ENCODE measurements at regions not wholly inside any gene's neighbourhood (a gene's known extent, or its start where the extent isn't known, plus 50 kb on each side); places are given as distances from the start of the nearest gene placed in this dataset.
"Not testable (repeated sequence)": the region's sequence is repeated elsewhere in the genome, so short reads cannot be mapped to it uniquely, and the experiment has no call there.

- no peak overlapping the region for H3K27ac ChIP-seq (ENCODE audit: low read length)
- DNase-seq = no peak
Observed at GRCh38 chr4:112735474-112735951, 98.6 kb downstream of the LARP7 start.

GRCh38 chr4:112736718-112737135 is 99.8 kb downstream of the LARP7 start:
- Histone ChIP-seq H3K9ac (ENCODE audit: low read length) (no peak overlapping the region), H3K9me2 (replicated peaks; ENCODE audit: insufficient read depth, low read length) (no peaks in the 10 kb centered on the region), H3K4me2 (ENCODE audit: low read depth, low read length, poor library complexity, severe bottlenecking) (no peak overlapping the region), H3K9me3 (ENCODE audit: low read length) (no peaks in the 10 kb centered on the region), H3K4me1 (ENCODE audit: low read length) (no peaks in the 10 kb centered on the region), H3K27me3 (ENCODE audit: low read length) (no peaks in the 10 kb centered on the region), H3K27ac (ENCODE audit: low read length) (no peak overlapping the region), H4K20me1 (ENCODE audit: insufficient read depth, low read depth, low read length) (no peaks in the 10 kb centered on the region), H2AFZ (ENCODE audit: low read length) (no peak overlapping the region), H3K4me3 (ENCODE audit: low read length) (no peak overlapping the region), H3K36me3 (ENCODE audit: insufficient read depth, low read length) (no peaks in the 10 kb centered on the region), H3K79me2 (ENCODE audit: low read length) (no peaks in the 10 kb centered on the region)
- DNase-seq = no peak

More at GRCh38 chr4:112735474-112735951, 98.6 kb downstream of the LARP7 start:
- H3K27me3 ChIP-seq (ENCODE audit: low read length) = no peaks in the 10 kb centered on the region
- H4K20me1 ChIP-seq (ENCODE audit: insufficient read depth, low read depth, low read length) = no peaks in the 10 kb centered on the region
- H2AFZ ChIP-seq (ENCODE audit: low read length) = no peak overlapping the region
- no peak overlapping the region for H3K9ac ChIP-seq (ENCODE audit: low read length)
- no peaks in the 10 kb centered on the region for H3K79me2 ChIP-seq (ENCODE audit: low read length)
- no peak overlapping the region for H3K4me2 ChIP-seq (ENCODE audit: low read depth, low read length, poor library complexity, severe bottlenecking)
- no peak overlapping the region for H3K4me3 ChIP-seq (ENCODE audit: low read length)
- H3K9me3 ChIP-seq (ENCODE audit: low read length) = no peaks in the 10 kb centered on the region
- H3K36me3 ChIP-seq (ENCODE audit: insufficient read depth, low read length) = no peaks in the 10 kb centered on the region
- no peaks in the 10 kb centered on the region for H3K9me2 ChIP-seq (replicated peaks; ENCODE audit: insufficient read depth, low read length)
- H3K4me1 ChIP-seq (ENCODE audit: low read length) = no peaks in the 10 kb centered on the region

DNA sequence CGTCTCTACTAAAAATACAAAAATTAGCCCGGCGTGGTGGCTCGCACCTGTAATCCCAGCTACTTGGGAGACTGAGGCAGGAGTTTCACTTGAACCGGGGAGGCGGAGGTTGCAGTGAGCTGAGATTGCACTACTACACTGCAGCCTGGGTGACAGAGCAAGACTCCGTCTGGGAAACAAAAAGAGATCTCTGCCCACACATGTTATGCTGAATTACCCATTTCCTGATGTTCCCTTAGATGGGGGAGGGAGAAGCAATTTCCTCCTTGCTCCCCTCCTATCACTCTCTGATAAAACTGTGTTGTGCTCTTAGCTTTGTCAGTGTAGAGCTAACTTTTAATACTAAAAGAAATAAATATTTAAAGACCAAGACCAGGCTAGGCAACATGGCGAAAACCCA is 102.5 kb downstream of the LARP7 start:
- Histone ChIP-seq H3K9ac (ENCODE audit: low read length) (no peak overlapping the region), H3K27ac (ENCODE audit: low read length) (no peak overlapping the region), H3K79me2 (ENCODE audit: low read length) (no peaks in the 10 kb centered on the region), H3K4me1 (ENCODE audit: low read length) (no peaks in the 10 kb centered on the region), H3K36me3 (ENCODE audit: insufficient read depth, low read length) (no peaks in the 10 kb centered on the region), H2AFZ (ENCODE audit: low read length) (no peak overlapping the region), H3K4me2 (ENCODE audit: low read depth, low read length, poor library complexity, severe bottlenecking) (no peak overlapping the region), H3K27me3 (ENCODE audit: low read length) (no peaks in the 10 kb centered on the region), H4K20me1 (ENCODE audit: insufficient read depth, low read depth, low read length) (no peaks in the 10 kb centered on the region), H3K4me3 (ENCODE audit: low read length) (no peak overlapping the region), H3K9me3 (ENCODE audit: low read length) (no peaks in the 10 kb centered on the region), H3K9me2 (replicated peaks; ENCODE audit: insufficient read depth, low read length) (no peaks in the 10 kb centered on the region)
- no peak for DNase-seq

GRCh38 chr4:112747036-112747435 is 110.1 kb downstream of the LARP7 start:
- H2AFZ ChIP-seq (ENCODE audit: low read length) = no peak overlapping the region

DNA sequence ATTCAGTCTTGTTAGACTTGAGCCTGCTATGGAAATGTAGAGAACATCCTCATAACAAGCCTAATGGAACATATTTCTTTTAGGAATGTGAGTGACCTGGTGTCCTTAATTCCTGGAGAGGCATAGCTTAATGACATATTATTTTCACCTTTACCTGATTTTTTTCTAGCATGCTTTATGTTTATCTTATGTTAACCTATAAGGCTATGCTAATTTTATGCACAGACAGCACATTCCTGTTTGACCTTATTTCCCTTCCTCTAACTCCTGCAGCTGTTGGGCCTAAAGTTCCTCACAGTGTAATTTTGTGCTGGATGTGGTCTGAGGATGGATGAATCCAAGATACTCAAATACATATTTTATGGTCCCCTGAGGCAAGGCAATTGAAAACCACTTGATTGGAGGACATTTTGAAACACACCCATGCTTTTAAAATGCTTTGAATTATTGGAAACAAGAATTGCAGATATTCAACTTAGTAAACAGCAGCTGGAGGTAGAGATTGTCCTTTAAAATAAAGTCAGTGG is 111.5 kb downstream of the LARP7 start:
- H3K9me2 ChIP-seq (replicated peaks; ENCODE audit: insufficient read depth, low read length) = no peaks in the 10 kb centered on the region
- H3K4me3 ChIP-seq (ENCODE audit: low read length) = no peak overlapping the region
- no peak overlapping the region for H3K4me2 ChIP-seq (ENCODE audit: low read depth, low read length, poor library complexity, severe bottlenecking)
- no peaks in the 10 kb centered on the region for H3K27me3 ChIP-seq (ENCODE audit: low read length)
- H3K9me3 ChIP-seq (ENCODE audit: low read length) = no peaks in the 10 kb centered on the region
- H3K27ac ChIP-seq (ENCODE audit: low read length) = no peak overlapping the region
- H3K36me3 ChIP-seq (ENCODE audit: insufficient read depth, low read length) = no peaks in the 10 kb centered on the region
- H3K79me2 ChIP-seq (ENCODE audit: low read length) = no peaks in the 10 kb centered on the region
- no peak for DNase-seq
- no peak overlapping the region for H3K9ac ChIP-seq (ENCODE audit: low read length)
- no peak overlapping the region for H2AFZ ChIP-seq (ENCODE audit: low read length)
- no peaks in the 10 kb centered on the region for H3K4me1 ChIP-seq (ENCODE audit: low read length)
- H4K20me1 ChIP-seq (ENCODE audit: insufficient read depth, low read depth, low read length) = no peaks in the 10 kb centered on the region

More at GRCh38 chr4:112747036-112747435, 110.1 kb downstream of the LARP7 start:
- no peak overlapping the region for H3K27ac ChIP-seq (ENCODE audit: low read length)
- H3K79me2 ChIP-seq (ENCODE audit: low read length) = no peaks in the 10 kb centered on the region
- no peaks in the 10 kb centered on the region for H3K36me3 ChIP-seq (ENCODE audit: insufficient read depth, low read length)
- H3K4me1 ChIP-seq (ENCODE audit: low read length) = no peaks in the 10 kb centered on the region
- no peak overlapping the region for H3K4me3 ChIP-seq (ENCODE audit: low read length)
- no peaks in the 10 kb centered on the region for H3K27me3 ChIP-seq (ENCODE audit: low read length)
- no peak overlapping the region for H3K4me2 ChIP-seq (ENCODE audit: low read depth, low read length, poor library complexity, severe bottlenecking)
- no peak overlapping the region for H3K9ac ChIP-seq (ENCODE audit: low read length)
- no peak for DNase-seq
- H3K9me3 ChIP-seq (ENCODE audit: low read length) = no peaks in the 10 kb centered on the region
- no peaks in the 10 kb centered on the region for H3K9me2 ChIP-seq (replicated peaks; ENCODE audit: insufficient read depth, low read length)
- H4K20me1 ChIP-seq (ENCODE audit: insufficient read depth, low read depth, low read length) = no peaks in the 10 kb centered on the region

DNA sequence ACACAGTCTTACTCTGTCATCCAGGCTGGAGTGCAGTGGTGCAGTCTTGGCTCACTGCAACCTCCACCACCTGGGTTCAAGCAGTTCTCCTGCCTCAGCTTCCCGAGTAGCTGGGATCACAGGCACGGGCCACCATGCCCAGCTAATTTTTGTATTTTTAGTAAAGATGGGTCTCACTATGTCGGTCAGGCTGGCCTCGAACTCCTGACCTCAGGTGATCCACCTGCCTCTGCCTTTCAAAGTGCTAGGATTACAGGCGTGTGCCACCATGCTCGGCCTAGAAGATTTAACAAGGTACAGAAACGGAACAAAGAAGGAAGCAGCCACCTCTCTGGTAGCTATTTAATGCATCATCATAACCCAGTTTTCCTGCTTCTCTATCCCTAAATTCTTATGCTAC is 113.8 kb downstream of the LARP7 start:
- not testable (repeated sequence) for H3K4me3 ChIP-seq (ENCODE audit: low read length); H3K79me2 ChIP-seq (ENCODE audit: low read length); H3K9ac ChIP-seq (ENCODE audit: low read length); H4K20me1 ChIP-seq (ENCODE audit: insufficient read depth, low read depth, low read length); H3K9me2 ChIP-seq (replicated peaks; ENCODE audit: insufficient read depth, low read length); H3K4me2 ChIP-seq (ENCODE audit: low read depth, low read length, poor library complexity, severe bottlenecking); H3K27me3 ChIP-seq (ENCODE audit: low read length); H3K36me3 ChIP-seq (ENCODE audit: insufficient read depth, low read length); H3K9me3 ChIP-seq (ENCODE audit: low read length); H3K4me1 ChIP-seq (ENCODE audit: low read length); DNase-seq; H3K27ac ChIP-seq (ENCODE audit: low read length); H2AFZ ChIP-seq (ENCODE audit: low read length)

- no peaks in the 10 kb centered on the region for H3K9me3 ChIP-seq (ENCODE audit: low read length)
- no peak overlapping the region for H3K9ac ChIP-seq (ENCODE audit: low read length)
- H3K27ac ChIP-seq (ENCODE audit: low read length) = no peak overlapping the region
- H3K9me2 ChIP-seq (replicated peaks; ENCODE audit: insufficient read depth, low read length) = no peaks in the 10 kb centered on the region
- H3K4me1 ChIP-seq (ENCODE audit: low read length) = no peaks in the 10 kb centered on the region
- H3K36me3 ChIP-seq (ENCODE audit: insufficient read depth, low read length) = no peaks in the 10 kb centered on the region
- H3K27me3 ChIP-seq (ENCODE audit: low read length) = no peaks in the 10 kb centered on the region
- no peak overlapping the region for H2AFZ ChIP-seq (ENCODE audit: low read length)
- H3K4me2 ChIP-seq (ENCODE audit: low read depth, low read length, poor library complexity, severe bottlenecking) = no peak overlapping the region
- H4K20me1 ChIP-seq (ENCODE audit: insufficient read depth, low read depth, low read length) = no peaks in the 10 kb centered on the region
- no peak for DNase-seq
- no peaks in the 10 kb centered on the region for H3K79me2 ChIP-seq (ENCODE audit: low read length)
- H3K4me3 ChIP-seq (ENCODE audit: low read length) = no peak overlapping the region
Observed at GRCh38 chr4:112751447-112751846, 114.5 kb downstream of the LARP7 start.

- Histone ChIP-seq H3K36me3 (ENCODE audit: insufficient read depth, low read length) (no peaks in the 10 kb centered on the region), H4K20me1 (ENCODE audit: insufficient read depth, low read depth, low read length) (no peaks in the 10 kb centered on the region), H3K9ac (ENCODE audit: low read length) (no peak overlapping the region), H3K4me3 (ENCODE audit: low read length) (no peak overlapping the region), H3K27ac (ENCODE audit: low read length) (no peak overlapping the region), H2AFZ (ENCODE audit: low read length) (no peak overlapping the region), H3K79me2 (ENCODE audit: low read length) (no peaks in the 10 kb centered on the region), H3K27me3 (ENCODE audit: low read length) (no peaks in the 10 kb centered on the region), H3K9me2 (replicated peaks; ENCODE audit: insufficient read depth, low read length) (no peaks in the 10 kb centered on the region), H3K4me2 (ENCODE audit: low read depth, low read length, poor library complexity, severe bottlenecking) (no peak overlapping the region), H3K9me3 (ENCODE audit: low read length) (no peaks in the 10 kb centered on the region), H3K4me1 (ENCODE audit: low read length) (no peaks in the 10 kb centered on the region)
- DNase-seq = no peak
Observed at GRCh38 chr4:112752061-112752460, 115.1 kb downstream of the LARP7 start.

DNA sequence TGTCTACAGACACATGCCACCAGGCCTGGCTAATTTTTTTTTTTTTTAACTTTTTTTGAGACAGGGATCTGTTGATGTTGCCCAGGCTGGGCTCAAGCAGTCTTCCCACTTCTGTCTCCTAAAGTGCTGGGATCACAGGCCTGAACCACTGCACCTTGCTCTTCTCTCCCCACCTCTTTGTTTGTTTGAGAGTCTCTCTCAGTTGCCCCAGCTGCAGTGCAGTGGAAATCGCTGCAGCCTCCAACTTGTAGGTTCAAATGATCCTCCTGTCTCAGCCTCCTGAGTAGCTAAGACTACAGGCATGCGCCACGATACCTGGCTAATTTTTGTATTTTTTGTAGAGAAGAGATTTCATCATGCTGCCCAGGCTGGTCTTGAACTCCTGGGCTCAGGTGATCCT is 115.6 kb downstream of the LARP7 start:
- no peak overlapping the region for H3K9ac ChIP-seq (ENCODE audit: low read length)
- no peaks in the 10 kb centered on the region for H3K36me3 ChIP-seq (ENCODE audit: insufficient read depth, low read length)
- no peak overlapping the region for H2AFZ ChIP-seq (ENCODE audit: low read length)
- DNase-seq = no peak
- H4K20me1 ChIP-seq (ENCODE audit: insufficient read depth, low read depth, low read length) = no peaks in the 10 kb centered on the region
- no peaks in the 10 kb centered on the region for H3K9me3 ChIP-seq (ENCODE audit: low read length)
- no peaks in the 10 kb centered on the region for H3K27me3 ChIP-seq (ENCODE audit: low read length)
- no peaks in the 10 kb centered on the region for H3K4me1 ChIP-seq (ENCODE audit: low read length)
- H3K4me3 ChIP-seq (ENCODE audit: low read length) = no peak overlapping the region
- no peaks in the 10 kb centered on the region for H3K79me2 ChIP-seq (ENCODE audit: low read length)
- no peak overlapping the region for H3K27ac ChIP-seq (ENCODE audit: low read length)
- H3K4me2 ChIP-seq (ENCODE audit: low read depth, low read length, poor library complexity, severe bottlenecking) = no peak overlapping the region
- no peaks in the 10 kb centered on the region for H3K9me2 ChIP-seq (replicated peaks; ENCODE audit: insufficient read depth, low read length)
